DND-41 (cell line): ENCODE measurements at regions not wholly inside any gene's neighbourhood (a gene's known extent, or its start where the extent isn't known, plus 50 kb on each side); places are given as distances from the start of the nearest gene placed in this dataset.
A peak's percentile ranks its signal among the peaks of the same experiment; 100 is the strongest.
"Not testable (repeated sequence)": the region's sequence is repeated elsewhere in the genome, so short reads cannot be mapped to it uniquely, and the experiment has no call there.

Experiments used
- ATAC-seq: fragments of 200-7000 bp; cut with Tn5 transposase; 3 replicates; pipeline ENCODE4 v1.9.1; 2021; ENCODE audit warnings: low read depth; ENCODE audit not compliant: insufficient read depth
- DNase-seq: peaks from one replicate; pipeline ENCODE4 v3.0.0-alpha.2; 2020
- H2AFZ ChIP-seq: 2 replicates; pipeline ENCODE4 v1.6.0; 2012; ENCODE audit warnings: low read depth, low read length
- H3K27ac ChIP-seq: 2 replicates; pipeline ENCODE4 v1.5.1; 2012; ENCODE audit warnings: low read length, inconsistent platforms
- H3K27me3 ChIP-seq: fragments of 200-600 bp; sonication (generic); 2 replicates; pipeline ENCODE4 v1.6.0; 2012; ENCODE audit warnings: low read length, mild to moderate bottlenecking, inconsistent platforms; ENCODE audit not compliant: insufficient read depth, poor library complexity
- H3K36me3 ChIP-seq: 2 replicates; pipeline ENCODE4 v1.5.1; 2012; ENCODE audit warnings: low read length, inconsistent platforms; ENCODE audit not compliant: insufficient read depth
- H3K4me1 ChIP-seq: 2 replicates; pipeline ENCODE4 v1.5.1; 2012; ENCODE audit warnings: mild to moderate bottlenecking, low read length; ENCODE audit not compliant: insufficient read depth
- H3K4me2 ChIP-seq: 2 replicates; pipeline ENCODE4 v1.6.0; 2012; ENCODE audit warnings: mild to moderate bottlenecking, moderate library complexity, low read length, inconsistent platforms; ENCODE audit not compliant: insufficient read depth
- H3K4me3 ChIP-seq, 2 experiments: fragments of 200-600 bp in 1 of 2; shearing (Covaris generic) in 1 of 2; 2 replicates each; pipeline ENCODE4 v1.5.1; 2012 to 2016; ENCODE audit warnings: inconsistent platforms in 2 of 2, low read length in 2 of 2, mild to moderate bottlenecking in 2 of 2, low read depth in 1 of 2, moderate library complexity in 1 of 2
- H3K79me2 ChIP-seq: 2 replicates; pipeline ENCODE4 v1.6.0; 2012; ENCODE audit warnings: low read length, inconsistent platforms; ENCODE audit not compliant: insufficient read depth
- H3K9ac ChIP-seq: 2 replicates; pipeline ENCODE4 v1.6.0; 2012; ENCODE audit warnings: low read depth, mild to moderate bottlenecking, inconsistent platforms, low read length, moderate library complexity
- H3K9me3 ChIP-seq: 2 replicates; pipeline ENCODE4 v1.5.1; 2012; ENCODE audit warnings: low read length, moderate library complexity, mild to moderate bottlenecking, inconsistent platforms; ENCODE audit not compliant: insufficient read depth, severe bottlenecking
- H4K20me1 ChIP-seq: 2 replicates; pipeline ENCODE4 v1.6.0; 2012; ENCODE audit warnings: low read length; ENCODE audit not compliant: insufficient read depth
- CTCF ChIP-seq: IDR thresholded peaks from 2 replicates; pipeline ENCODE4 v1.5.1; 2012; ENCODE audit warnings: borderline replicate concordance, low read length, moderate library complexity, mild to moderate bottlenecking; ENCODE audit not compliant: poor library complexity, severe bottlenecking; ENCODE audit errors: extremely low read depth
- EZH2 ChIP-seq: IDR thresholded peaks from 3 replicates; pipeline ENCODE4 v1.6.1; 2012; ENCODE audit warnings: borderline replicate concordance, low read depth, mild to moderate bottlenecking, moderate library complexity, low read length, inconsistent platforms; ENCODE audit not compliant: severe bottlenecking

DNA sequence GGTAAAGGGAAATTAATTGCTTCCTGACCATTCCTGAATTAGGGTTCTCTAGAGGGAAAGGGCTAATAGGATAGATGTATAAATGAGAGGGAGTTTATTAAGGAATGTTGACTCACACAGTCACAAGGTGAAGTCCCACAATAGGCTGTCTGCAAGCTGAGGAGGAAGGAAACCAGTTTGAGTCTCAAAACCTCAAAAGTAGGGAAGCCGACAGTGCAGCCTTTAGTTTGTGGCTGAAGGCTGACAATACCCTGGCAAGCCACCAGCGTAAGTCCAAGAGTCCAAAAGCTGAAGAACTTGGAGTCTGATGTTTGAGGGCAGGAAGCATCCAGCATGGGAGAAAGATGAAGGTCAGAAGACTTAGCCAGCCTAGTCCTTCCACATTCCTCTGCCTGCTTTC is 1340.8 kb downstream of the RPIA start:
- not testable (repeated sequence) for H3K27me3 ChIP-seq, DNase-seq, H3K9me3 ChIP-seq, H4K20me1 ChIP-seq, H3K79me2 ChIP-seq, H3K27ac ChIP-seq, H3K4me1 ChIP-seq, H3K4me2 ChIP-seq, H3K36me3 ChIP-seq, H3K4me3 ChIP-seq, H3K9ac ChIP-seq, H2AFZ ChIP-seq, ATAC-seq

DNA sequence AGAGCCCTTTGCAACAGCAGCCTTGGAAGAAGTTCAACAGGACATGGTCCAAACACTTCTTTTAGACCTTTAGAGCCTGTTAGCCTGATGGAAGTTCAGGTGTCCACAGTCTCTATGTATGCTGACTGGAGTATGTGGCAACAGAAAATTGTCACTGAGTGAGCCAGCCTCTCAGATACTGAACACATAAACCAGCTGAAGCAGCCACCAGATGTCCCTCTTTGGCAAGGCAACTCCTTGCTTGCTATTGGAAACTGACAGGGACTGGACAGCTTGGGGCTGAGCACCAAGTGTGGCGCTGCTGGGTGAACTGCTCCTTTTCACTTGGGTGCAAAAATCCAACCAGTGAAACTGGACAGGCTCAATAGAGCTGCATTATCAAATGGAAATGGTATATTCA is 1344.9 kb downstream of the RPIA start:
- not testable (repeated sequence) for H3K27me3 ChIP-seq, H3K9me3 ChIP-seq, ATAC-seq, DNase-seq, H3K79me2 ChIP-seq, H4K20me1 ChIP-seq, H2AFZ ChIP-seq, H3K36me3 ChIP-seq, H3K4me2 ChIP-seq, H3K9ac ChIP-seq, H3K4me1 ChIP-seq, H3K27ac ChIP-seq, H3K4me3 ChIP-seq

- H3K36me3 ChIP-seq, H3K4me2 ChIP-seq, ATAC-seq, H3K27me3 ChIP-seq, H3K79me2 ChIP-seq, H3K9me3 ChIP-seq, H3K27ac ChIP-seq, H2AFZ ChIP-seq, H3K9ac ChIP-seq, H4K20me1 ChIP-seq, DNase-seq, H3K4me1 ChIP-seq, H3K4me3 ChIP-seq: not testable (repeated sequence)
These were observed 1347.6 kb downstream of the RPIA start for GRCh38 chr2:90039093-90039492.

DNA sequence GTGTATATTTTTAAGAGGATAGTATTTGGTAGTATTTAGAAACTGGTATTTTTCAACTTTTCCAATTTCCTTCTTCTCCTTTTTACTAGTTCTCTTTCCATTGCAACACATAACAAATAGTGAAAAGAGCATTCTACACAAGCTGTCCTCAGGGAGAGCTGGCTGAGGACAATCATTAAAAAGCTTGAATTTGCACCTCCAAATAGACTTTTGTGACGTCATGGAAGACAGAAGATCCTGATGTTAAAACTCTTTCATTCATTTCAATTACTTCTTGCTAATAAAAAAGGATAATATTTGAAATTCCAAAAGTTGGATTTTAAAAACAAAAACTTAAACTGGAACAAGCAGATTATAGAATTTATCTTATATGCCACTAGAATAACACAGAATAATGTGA is 1356.3 kb downstream of the RPIA start:
- not testable (repeated sequence) for H3K4me1 ChIP-seq, H3K9ac ChIP-seq, DNase-seq, H4K20me1 ChIP-seq, H3K79me2 ChIP-seq, H3K27ac ChIP-seq, H2AFZ ChIP-seq, H3K4me3 ChIP-seq, H3K36me3 ChIP-seq, ATAC-seq, H3K4me2 ChIP-seq, H3K9me3 ChIP-seq, H3K27me3 ChIP-seq

DNA sequence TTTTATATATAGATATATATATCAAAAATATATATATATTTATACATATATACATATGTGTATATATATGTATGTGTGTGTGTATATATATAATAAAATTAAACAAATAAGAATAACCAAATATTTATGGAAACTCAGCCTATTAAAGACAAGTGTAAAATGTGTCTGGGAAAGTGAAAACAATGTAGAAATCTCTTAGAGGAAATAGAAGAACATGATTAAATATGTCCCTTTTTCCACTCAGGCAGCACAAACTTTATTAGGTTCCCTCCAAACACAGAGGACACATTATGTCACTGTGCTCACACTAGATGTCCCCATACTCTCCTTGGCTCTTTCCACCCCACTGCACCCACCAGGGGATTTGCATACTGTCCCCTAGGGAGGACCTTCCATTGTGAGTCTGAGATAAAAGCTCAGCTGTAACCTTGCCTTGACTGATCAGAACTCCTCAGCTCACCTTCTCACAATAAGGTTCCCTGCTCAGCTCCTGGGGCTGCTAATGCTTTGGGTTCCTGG is 1360.7 kb downstream of the RPIA start:
- H3K79me2 ChIP-seq, H3K27me3 ChIP-seq, ATAC-seq, H2AFZ ChIP-seq, H3K27ac ChIP-seq, H3K4me1 ChIP-seq, DNase-seq, H4K20me1 ChIP-seq, H3K9ac ChIP-seq, H3K9me3 ChIP-seq, H3K36me3 ChIP-seq, H3K4me2 ChIP-seq, H3K4me3 ChIP-seq: not testable (repeated sequence)

- no peaks in the 10 kb centered on the region for H3K4me1 ChIP-seq
- no peak for DNase-seq
- H3K36me3 ChIP-seq: no peaks in the 10 kb centered on the region
- no peak overlapping the region for H3K4me3 ChIP-seq
- no peak overlapping the region for H3K4me2 ChIP-seq
- TF ChIP-seq CTCF (peak; percentile 46), EZH2 (no peak)
- H3K79me2 ChIP-seq: no peaks in the 10 kb centered on the region
- no peaks in the 10 kb centered on the region for H4K20me1 ChIP-seq
- no peak overlapping the region for H3K27ac ChIP-seq
- ATAC-seq: no peak
- H3K9me3 ChIP-seq: no peaks in the 10 kb centered on the region
- H3K9ac ChIP-seq: no peak overlapping the region
- no peak overlapping the region for H2AFZ ChIP-seq
- no peaks in the 10 kb centered on the region for H3K27me3 ChIP-seq
These were observed 1377.9 kb downstream of the RPIA start for GRCh38 chr2:90069290-90069894.
